HG02642 (cell line): ENCODE measurements at regions not wholly inside any gene's neighbourhood (a gene's known extent, or its start where the extent isn't known, plus 50 kb on each side); places are given as distances from the start of the nearest gene placed in this dataset.

ENCODE experiments used
- ATAC-seq: cut with Tn5 transposase; IDR thresholded peaks from one replicate; pipeline ENCODE4 v1.9.1; 2021; ENCODE audit warnings: mild to moderate bottlenecking; ENCODE audit not compliant: unreplicated experiment, poor library complexity

DNA sequence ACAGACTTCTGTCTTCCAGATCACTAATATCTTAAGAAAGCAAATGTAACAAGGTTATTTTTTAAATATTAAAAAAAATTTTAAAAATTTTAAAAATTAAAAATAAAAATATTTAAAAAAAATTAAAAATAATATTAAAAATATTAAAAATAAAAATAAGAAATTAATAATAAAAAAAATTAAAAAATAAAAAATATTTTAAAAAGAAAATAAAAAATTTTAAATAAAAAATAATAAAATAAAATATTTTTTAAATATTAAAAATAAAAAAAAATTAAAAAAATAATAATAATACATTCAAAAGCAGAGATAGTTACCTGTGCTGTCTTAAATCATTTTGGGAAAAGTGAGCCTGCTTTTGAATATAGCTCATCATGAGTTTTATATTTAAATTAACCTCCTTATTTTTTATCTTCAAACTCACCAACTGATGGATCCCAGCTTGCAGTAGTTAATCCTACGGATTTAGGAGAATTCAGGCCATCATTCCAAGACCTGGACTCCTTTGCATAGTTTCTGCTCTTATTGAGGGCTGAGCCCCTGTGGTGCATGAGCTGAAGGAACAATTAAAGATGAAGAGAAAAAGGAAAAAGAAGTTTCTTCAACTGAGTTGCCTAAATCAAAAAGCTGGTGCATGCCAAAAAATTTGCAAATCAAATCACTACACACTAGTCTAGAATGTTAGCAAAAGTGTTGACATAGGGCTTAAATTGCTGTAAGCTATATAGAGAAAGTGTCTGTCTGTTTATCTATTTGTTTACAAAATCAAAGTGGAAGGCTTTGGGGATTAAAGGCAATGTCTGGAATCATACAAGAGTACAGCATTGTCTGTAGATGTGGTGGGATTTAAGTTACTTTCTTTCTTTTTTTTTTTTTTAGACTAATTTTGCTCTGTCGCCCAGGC, 50.5 kb upstream of the ZNF438 start:
- ATAC-seq = no peak

DNA sequence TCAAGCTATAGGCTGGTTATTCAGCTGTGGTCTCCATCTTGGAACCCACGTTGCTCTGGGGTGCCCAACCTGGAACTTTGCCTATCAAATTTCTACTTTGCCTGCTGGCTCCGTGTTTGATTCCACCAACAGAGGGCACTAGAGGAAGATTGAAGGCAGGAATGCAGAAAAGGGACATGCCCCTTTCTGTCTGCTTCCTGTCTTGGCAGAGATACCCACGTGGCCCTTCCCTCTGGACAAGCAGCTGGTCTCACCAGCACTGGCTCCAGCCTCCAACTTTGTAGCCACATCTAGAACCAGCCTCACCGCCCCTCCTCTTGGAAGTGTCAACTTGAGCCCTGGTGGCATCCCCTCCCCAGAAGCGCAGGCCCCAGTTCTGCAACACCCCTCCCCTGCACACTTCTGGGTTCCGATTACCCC, 52.1 kb upstream of the ZNF438 start:
- no peak for ATAC-seq

DNA sequence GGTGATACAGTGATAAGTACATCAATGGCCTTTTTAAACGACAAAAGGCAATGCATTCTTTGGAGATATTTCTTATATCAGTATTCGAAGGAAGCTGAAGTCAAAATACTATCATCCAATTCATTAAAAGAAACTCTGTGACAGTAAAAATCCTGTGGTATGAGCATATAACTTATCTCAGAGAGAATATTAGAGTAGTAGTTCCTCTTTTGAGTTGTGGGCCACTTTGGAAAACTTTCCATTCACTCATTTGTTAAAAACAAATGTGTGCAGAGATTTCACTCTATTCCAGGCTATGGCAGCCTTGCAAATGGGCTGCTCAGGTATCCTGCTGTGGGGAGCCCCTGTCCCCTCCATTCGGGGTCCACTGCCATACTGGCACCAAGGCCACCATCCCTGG, 55.3 kb upstream of the ZNF438 start:
- no peak for ATAC-seq

DNA sequence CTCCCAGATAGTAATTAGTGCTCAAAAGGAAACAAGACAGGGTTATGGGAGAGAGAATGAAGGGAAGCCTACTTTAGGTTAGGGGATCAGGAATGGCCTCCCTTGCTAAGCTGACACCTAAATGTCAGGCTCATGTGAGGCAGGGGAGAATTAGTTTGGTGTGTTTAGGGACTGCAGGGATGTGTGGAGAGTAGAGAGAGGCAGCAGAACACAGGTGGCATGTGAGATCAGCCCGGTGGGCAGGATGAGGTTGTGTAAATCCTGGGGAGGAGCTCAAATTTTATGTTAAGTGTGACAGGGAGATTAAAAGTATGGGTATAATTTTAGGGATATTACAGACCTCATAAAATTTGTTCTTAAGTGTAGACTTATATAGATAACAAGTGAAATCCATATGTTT, 56.2 kb upstream of the ZNF438 start:
- no peak for ATAC-seq

DNA sequence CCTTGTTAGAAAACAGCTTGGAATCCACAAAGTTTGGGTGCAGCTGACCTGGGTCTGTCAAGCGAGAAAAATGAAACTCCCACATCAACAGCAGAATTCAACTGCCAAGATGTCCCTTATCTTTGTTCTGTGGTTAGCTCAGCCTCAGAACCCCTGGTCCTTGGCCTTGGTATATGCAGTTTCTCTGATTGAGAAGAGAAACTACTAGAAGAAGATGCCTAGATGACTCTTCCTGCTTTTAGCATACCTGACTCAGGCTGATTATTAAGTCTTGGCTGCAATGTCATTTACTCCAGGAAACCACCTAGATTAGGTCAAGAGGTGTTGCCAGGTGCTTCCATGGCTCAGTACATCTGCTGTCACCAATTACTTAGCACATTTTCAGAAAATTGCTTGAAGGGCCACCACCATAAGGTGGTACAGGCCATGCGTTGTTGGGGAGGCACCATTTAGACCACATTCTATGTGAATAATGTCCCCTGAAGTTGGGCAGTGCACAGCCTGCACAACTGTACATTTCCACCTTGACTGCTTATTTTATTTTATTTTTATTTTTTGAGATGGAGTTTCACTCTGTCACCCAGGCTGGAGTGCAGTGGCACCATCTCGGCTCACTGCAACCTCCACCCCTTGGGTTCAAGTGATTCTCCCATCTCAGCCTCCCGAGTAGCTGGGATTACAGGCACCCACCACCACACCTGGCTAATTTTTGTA, 59.4 kb upstream of the ZNF438 start:
- ATAC-seq = no peak

DNA sequence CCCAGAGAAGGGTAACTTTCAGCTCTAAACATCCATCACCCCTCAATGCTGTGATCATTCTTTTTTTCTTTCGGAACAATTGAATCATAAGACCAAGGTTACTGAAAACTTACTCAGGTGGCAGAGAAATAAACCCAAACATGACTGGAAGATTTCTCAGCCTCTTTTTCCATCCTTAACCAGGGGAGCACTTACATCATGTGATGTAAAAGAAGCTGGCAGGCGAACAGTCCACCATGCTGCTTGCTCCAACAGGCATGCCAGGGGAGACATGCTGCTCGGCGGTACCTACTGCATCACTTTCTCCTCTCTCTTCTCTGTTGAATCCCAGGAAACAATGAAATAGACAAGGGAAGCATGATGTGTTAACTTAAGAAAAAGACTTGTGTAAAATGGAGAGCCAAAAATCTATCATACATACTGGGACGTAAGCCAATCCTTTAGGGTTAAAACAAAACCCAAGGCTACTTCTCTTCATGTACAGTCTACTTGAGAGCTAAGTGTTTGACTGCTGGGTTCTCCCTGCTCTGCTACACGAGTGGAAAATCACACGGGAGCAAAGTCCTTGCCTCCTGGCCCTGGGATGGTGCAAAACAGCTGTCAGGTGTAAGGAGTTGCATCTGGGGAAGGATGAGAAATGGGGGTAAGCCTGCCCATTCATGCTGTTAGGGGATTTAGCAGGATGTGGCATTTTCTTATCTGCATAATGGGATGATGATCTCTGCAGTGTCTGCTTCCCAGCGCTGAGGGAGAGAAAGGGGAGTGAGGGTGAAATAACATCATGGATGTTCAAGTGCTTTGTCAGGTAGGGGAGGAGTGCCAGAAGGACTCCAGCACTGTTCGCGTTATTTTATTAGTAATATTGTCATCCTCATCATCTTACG, 64.3 kb upstream of the ZNF438 start:
- ATAC-seq = no peak

DNA sequence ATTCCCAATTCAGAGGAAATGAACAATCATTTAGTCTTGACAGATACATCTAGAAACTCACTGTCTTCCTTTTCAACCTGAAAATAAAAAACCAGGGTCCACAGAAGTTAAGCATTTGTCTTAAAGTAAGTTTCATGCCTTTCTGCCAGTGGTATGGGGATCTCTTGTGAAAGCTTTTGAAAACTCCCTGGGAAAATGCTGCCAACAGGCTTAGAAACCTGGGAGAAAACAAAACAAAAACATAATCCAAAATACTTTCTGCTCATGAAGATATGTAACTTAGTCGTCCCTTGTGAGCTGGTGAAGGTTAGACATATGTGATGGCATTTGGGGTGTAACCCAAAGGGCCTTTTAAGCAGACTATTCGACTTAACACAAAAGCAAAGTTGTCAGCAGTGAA, 66.4 kb upstream of the ZNF438 start:
- ATAC-seq = no peak

DNA sequence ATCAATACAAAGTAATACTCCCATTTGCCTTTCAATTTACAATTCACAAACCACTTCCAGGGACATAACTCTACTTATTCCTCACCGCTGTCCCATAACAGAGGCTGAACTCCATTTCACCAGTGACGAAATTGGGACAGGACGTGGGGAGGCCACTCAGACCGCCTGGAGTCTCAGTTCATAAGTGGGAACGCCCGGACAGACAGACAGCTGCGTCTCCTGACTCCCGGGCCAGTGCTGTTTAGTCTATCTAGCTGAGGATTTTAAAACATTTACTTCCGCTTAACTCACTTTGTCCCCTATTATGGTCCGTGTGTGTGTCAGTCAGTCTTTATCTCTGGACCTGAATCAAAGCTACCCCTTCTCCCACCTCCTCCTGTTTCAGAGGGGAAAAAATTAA, 67.4 kb upstream of the ZNF438 start:
- ATAC-seq = no peak

DNA sequence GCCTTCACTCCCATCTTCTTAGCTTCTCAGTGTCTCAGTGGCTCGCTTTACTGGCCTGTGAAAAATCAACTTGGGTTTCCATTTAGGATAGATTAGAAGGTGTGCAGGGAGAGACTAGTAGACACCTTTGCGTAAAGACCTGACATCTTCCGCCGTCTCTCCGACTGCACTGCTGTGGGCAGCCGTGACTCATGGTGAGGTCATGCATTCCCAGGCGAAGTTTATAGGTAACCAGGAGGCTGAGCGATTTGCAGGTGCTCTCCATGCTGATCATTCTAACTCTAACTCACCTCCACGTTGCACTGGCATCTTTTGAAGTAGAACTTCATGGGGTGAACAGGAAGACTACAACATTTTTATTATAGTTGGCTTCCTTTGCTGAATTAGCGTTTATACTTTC, 68.0 kb upstream of the ZNF438 start:
- ATAC-seq = no peak

DNA sequence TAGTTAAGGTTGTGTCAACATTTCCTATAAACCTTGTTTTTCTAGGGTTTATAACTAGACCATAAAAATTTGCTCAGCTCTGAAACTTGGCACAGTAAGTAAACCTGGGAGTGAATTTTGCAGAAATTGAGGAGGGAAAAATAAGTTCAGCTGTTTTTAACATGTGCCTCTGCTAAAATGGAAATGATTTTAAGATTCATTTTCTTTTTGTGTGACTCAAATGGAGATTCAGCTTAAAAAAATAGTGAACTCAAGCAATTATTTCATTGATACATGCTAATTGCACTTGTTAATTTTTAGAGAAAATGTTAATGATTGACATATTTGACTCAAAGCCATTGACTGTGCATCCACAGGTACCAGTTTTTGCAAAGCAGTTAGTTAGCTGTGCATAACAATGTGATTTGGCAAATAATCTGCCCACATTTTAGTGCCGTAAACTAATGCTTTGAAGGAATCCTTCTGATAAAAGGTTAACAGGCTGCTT, 68.5 kb upstream of the ZNF438 start:
- ATAC-seq = no peak

DNA sequence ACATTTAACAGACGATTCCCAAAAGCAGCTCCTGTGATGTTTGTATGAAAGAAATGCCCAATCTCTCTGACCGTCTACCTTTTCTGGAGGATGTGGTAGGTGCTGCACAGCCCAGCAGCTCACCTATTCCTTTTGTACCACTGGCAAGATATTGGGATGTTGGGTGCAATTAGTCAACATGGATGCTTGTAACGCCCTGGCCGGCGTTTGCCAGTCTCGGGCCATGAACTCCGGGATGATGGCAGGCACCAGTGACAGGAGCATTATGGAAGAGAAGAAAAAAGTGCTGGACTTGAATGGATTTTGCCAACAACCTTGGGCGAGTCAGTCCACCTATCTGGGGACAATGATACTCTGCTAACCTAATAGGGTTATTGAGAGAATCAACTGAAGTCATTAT, 69.0 kb upstream of the ZNF438 start:
- no peak for ATAC-seq

DNA sequence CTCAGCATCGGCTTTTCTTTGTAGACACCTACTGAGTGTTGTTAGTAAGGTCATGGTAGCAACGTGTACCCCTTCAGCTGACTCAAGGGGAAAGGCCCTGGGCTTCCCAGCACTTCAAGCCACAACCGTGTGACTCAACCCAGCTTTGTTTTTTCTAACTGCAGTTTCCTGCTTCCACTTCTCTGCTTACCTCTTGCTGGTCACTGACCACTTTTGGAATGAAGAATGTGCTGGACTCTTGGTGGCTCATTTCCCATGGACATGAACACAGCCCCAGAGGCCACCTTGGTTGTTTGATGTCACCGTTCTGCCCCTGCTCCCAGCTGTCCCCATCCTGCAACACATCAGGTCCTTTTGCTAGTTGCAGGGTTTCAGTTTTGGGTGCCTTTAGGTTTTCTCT, 69.5 kb upstream of the ZNF438 start:
- ATAC-seq = peak; percentile 84

DNA sequence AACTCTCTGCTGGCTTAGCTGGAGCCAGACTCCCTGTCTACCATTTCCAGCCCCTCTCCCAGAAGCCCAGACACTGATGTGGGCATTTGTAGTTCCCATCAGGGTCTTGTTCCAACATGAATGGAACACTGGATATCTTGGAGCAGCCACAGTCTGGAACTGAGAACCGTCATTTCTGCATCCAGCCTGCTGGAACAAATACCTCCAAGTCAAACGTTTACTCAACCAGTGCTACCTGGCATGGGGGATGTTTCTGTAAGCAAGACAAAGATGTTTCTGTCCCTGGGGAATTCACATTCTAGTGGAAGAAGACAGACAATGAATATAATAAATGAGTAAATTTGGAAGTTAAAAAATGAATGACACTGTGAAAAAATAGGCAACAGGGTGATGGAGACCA, 70.8 kb upstream of the ZNF438 start:
- no peak for ATAC-seq

DNA sequence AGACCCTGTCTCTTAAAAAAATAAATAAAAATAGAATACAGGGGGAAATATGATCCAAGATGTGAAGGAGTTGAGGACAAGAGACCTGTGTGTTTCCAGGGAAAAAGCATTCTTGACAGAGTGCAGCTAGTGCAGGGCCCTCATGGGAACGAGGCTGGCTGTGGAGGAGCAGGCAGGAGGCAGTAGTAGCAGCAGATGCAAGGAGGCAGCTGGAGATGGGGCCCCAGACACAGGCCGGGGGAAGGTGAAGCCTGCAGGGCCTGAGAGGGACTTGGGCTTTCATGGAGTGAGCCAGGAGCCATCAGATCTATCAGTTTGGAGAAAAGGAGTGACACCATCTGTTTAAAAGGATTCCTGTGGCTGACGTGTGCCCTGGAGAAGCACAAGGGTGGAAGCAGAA, 71.4 kb upstream of the ZNF438 start:
- ATAC-seq = no peak

DNA sequence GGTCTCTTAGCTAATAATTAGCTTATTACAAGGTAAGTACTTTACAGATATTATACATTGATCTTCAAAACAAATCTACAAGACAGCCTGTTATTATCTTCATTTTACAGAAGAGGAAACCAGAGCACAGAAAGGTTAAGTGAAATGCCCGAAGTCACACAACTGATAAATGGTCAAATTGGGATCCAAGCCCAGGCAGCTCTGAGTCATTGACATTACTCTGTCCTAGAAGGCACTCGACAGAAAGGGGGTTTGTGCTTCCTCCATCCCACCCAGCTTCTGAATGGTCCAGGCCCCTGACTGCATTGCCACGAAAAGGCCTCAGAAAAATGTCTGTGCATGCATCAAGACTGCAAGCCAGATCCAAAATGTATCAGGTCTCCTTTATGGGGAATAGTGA, 81.3 kb upstream of the ZNF438 start:
- no peak for ATAC-seq

DNA sequence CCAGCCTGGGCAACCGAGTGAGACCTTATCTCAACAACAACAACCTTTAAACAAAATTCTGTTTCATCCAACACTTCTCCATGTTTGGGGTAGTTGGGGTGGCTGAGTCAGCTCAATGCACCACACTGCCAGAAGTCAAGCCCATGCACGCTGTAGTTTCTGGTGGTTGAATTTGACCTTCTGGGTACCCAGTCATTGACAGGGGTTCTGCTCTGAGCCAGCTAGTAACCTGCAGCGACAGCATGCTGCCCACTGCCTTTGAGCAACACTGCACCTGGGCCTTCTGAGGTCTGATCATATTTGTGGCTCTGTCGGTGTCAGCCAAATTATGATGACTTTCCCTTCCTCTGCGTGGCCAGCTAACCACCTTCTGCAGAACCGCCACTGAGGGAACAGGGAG, 84.6 kb upstream of the ZNF438 start:
- no peak for ATAC-seq

DNA sequence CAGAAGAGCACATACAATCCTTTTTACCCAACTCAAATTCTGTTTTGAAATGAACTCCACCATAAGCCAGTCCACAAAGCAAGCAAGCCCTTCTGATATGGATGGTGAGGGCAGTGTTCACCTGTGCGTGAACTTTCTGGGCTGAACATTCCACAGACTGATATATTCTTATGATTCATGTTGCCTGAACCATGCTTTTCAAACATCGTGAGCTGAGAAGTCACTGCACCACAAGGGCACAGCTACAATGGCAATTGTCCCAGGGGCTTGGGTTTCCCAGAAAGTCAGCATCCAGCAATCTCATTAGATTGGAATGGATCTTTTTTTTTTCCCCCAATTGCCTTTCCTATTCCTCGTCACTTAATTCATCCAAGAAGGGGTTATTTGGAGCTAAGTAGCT, 86.9 kb upstream of the ZNF438 start:
- no peak for ATAC-seq

DNA sequence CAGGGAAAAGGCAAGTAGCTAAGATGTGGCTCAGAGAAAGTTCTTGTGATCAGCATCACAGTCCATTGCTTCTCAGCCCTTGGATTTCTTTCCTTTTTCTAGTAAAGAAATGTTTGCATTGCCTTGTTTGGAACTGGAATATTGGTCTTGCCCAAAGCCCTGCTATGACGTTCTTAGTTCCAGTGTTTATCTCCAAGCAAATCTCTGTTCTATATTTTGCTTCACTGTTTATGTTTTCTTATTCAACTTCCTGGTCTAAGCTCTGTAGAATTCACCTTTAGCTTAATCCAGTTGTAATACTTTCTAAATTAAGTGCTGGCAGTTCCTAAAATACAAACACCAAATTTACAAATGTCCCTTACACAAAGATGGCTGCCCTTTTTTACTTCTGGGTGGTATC, 88.7 kb upstream of the ZNF438 start:
- ATAC-seq = no peak

DNA sequence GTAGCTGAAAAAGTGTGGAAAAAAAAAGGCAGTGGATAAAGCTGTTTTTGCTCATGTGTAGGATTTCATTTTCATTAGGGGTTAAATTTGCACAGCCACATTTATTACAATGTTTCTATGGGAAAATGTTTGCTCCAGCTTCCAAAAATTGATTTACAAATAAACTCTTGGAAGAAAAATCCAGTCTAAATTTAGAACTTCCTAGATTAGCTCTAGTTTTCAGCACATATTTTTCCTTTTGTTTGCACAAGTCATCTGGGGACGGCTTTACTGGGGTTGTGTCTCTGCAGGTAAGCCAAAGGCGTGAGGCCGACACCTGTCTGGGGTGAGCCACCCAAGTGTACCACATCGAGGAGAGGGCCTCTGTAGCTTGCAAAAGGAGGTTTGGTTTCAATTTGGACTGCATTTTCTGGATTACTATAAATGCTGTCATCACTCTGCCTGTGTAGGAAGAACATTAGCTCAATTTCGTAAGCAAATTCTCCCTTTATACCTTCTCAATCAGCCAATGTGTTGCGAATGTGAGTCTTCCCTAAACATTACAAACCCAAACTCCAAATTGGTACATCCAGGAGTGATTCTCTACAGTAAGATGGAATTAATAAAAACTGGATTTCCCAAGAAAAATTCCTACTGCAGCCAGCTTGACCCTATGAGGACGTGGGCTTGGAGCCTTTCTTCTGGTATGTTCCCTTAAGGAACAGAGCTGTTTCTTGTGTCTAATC, 89.5 kb upstream of the ZNF438 start:
- ATAC-seq = no peak
